Endothelial cell of umbilical vein (primary cell): ENCODE measurements at regions not wholly inside any gene's neighbourhood (a gene's known extent, or its start where the extent isn't known, plus 50 kb on each side); places are given as distances from the start of the nearest gene placed in this dataset.

Experiments
- BruUV-seq: library from RNA; stranded (reverse); fragments of 400-500 nt; replicated peaks from 2 replicates; lab custom pipeline; 2021; lab: Mats Ljungman, UMichigan
- CTCF ChIA-PET: fragments of 300-600, 350-600 bp; sonication (Branson Sonifier 250); formaldehyde crosslinking; loops from one replicate; lab custom pipeline; 2021; ENCODE audit warnings: antibody characterized with exemption, inconsistent platforms; lab: Charles Lee
- POLR2A ChIA-PET: fragments of 300-600, 350-600 bp; sonication (Branson Sonifier 250); formaldehyde crosslinking; loops from one replicate; lab custom pipeline; 2021; ENCODE audit warnings: antibody characterized with exemption, inconsistent platforms; lab: Charles Lee
- DNase-seq: peaks from one replicate; pipeline ENCODE4 v3.0.0-alpha.2; 2011; ENCODE audit warnings: low read depth, low spot score
- FAIRE-seq: peaks from 2 replicates; lab custom pipeline; 2011; peaks lifted over from hg19 to GRCh38; lab: Jason Lieb, UNC
- H2AFZ ChIP-seq: 2 replicates; pipeline ENCODE4 v1.6.0; 2012; ENCODE audit warnings: low read depth, low read length, control low read depth, inconsistent platforms
- H3K27ac ChIP-seq: 2 replicates; pipeline ENCODE4 v1.5.1; 2011; ENCODE audit warnings: low read depth, mild to moderate bottlenecking, control low read depth, low read length, moderate library complexity; ENCODE audit not compliant: insufficient read depth
- H3K27me3 ChIP-seq, 2 experiments: 2 replicates each; pipeline versions ENCODE4 v1.6.0 to v1.6.1; 2011; ENCODE audit warnings: low read length in 2 of 2, mixed read lengths in 1 of 2; ENCODE audit not compliant: control insufficient read depth in 2 of 2, insufficient read depth in 2 of 2
- H3K36me3 ChIP-seq, 2 experiments: 2 replicates in 1 of 2; 3 replicates in 1 of 2; pipeline ENCODE4 v1.5.1; 2011; ENCODE audit warnings: low read length in 2 of 2, mild to moderate bottlenecking in 1 of 2, moderate library complexity in 1 of 2; ENCODE audit not compliant: control insufficient read depth in 2 of 2, insufficient read depth in 2 of 2; ENCODE audit errors: extremely low read depth in 1 of 2
- H3K4me1 ChIP-seq: 3 replicates; pipeline ENCODE4 v1.5.1; 2011; ENCODE audit warnings: mild to moderate bottlenecking, low read length; ENCODE audit not compliant: control insufficient read depth, insufficient read depth; ENCODE audit errors: extremely low read depth
- H3K4me2 ChIP-seq: 2 replicates; pipeline ENCODE4 v1.6.1; 2011; ENCODE audit warnings: low read length, control low read depth, mixed read lengths; ENCODE audit not compliant: insufficient read depth
- H3K4me3 ChIP-seq, 3 experiments: fragments of 200-600 bp in 1 of 3; sonication (generic), shearing (Covaris generic) in 1 of 3; replicated peaks in 1 of 3; 2 replicates each; pipeline ENCODE4 v1.5.1; 2011 to 2016; ENCODE audit warnings: control low read depth in 3 of 3, low read length in 3 of 3, mild to moderate bottlenecking in 2 of 3, inconsistent platforms in 1 of 3, low read depth in 1 of 3, moderate library complexity in 1 of 3; ENCODE audit not compliant: insufficient read depth in 1 of 3
- H3K79me2 ChIP-seq: 2 replicates; pipeline ENCODE4 v1.6.0; 2012; ENCODE audit warnings: low read length, inconsistent platforms; ENCODE audit not compliant: control insufficient read depth, insufficient read depth
- H3K9ac ChIP-seq: replicated peaks from 2 replicates; pipeline ENCODE3; 2011; ENCODE audit warnings: low read length, control low read depth; ENCODE audit not compliant: insufficient read depth; ENCODE audit errors: extremely low read depth
- H3K9me1 ChIP-seq: replicated peaks from 3 replicates; pipeline ENCODE4 v1.6.0; 2011; ENCODE audit warnings: mild to moderate bottlenecking, low read length; ENCODE audit not compliant: control insufficient read depth, insufficient read depth; ENCODE audit errors: extremely low read depth
- H3K9me3 ChIP-seq: replicated peaks from 2 replicates; pipeline ENCODE4 v1.5.1; 2012; ENCODE audit warnings: low read length, inconsistent platforms; ENCODE audit not compliant: control insufficient read depth, insufficient read depth
- H4K20me1 ChIP-seq: replicated peaks from 2 replicates; pipeline ENCODE3; 2011; ENCODE audit warnings: mild to moderate bottlenecking, low read length; ENCODE audit not compliant: control insufficient read depth, insufficient read depth; ENCODE audit errors: extremely low read depth
- EZH2 ChIP-seq: IDR thresholded peaks from 2 replicates; pipeline ENCODE4 v1.6.1; 2012; ENCODE audit warnings: borderline replicate concordance, low read depth, mild to moderate bottlenecking, moderate library complexity, low read length, inconsistent platforms; ENCODE audit not compliant: severe bottlenecking
- FOS ChIP-seq: IDR thresholded peaks from 2 replicates; pipeline ENCODE4 v1.6.1; 2011; ENCODE audit warnings: mild to moderate bottlenecking, low read length, moderate library complexity, borderline replicate concordance; ENCODE audit not compliant: insufficient read depth
- GATA2 ChIP-seq: IDR thresholded peaks from 2 replicates; pipeline ENCODE4 v1.7.0; 2011; ENCODE audit warnings: low read depth, mild to moderate bottlenecking, moderate library complexity, mixed read lengths, low read length; ENCODE audit not compliant: insufficient read length, insufficient read depth
- JUN ChIP-seq: IDR thresholded peaks from 2 replicates; pipeline ENCODE4 v1.6.1; 2011; ENCODE audit warnings: borderline replicate concordance, low read depth; ENCODE audit not compliant: insufficient read length, insufficient read depth
- MYC ChIP-seq: IDR thresholded peaks from one replicate; pipeline ENCODE4 v1.6.1; 2011; ENCODE audit warnings: mild to moderate bottlenecking, low read depth, low read length
- POLR2A ChIP-seq: IDR thresholded peaks from 2 replicates; pipeline ENCODE4 v1.6.1; 2012; ENCODE audit warnings: low read depth, mild to moderate bottlenecking, control low read depth, low read length
- POLR2AphosphoS5 ChIP-seq: IDR thresholded peaks from 2 replicates; pipeline ENCODE4 v1.6.1; 2012; ENCODE audit warnings: low read depth, mild to moderate bottlenecking, control low read depth, low read length, moderate library complexity; ENCODE audit not compliant: insufficient read depth
- dilution Hi-C: fragments of 300-500 bp; cut with MboI; formaldehyde crosslinking; loops from one replicate; pipeline ENCODE4 v1.15.0; 2019; ENCODE audit warnings: low sequenced_read_pairs; ENCODE audit not compliant: extremely low pct_ligation_motif_present
- intact Hi-C: fragments of 100-400 bp; cut with micrococcal nuclease; formaldehyde crosslinking; loops from one replicate; pipeline ENCODE4 v1.10.0; 2022
- TF ChIP-seq, protein P1 (sequence below), 2 donors: IDR thresholded peaks; 1 replicate in 1 of 2; 2 replicates in 1 of 2; pipeline ENCODE4 v1.5.1; 2011; ENCODE audit warnings: low read length in 2 of 2, mild to moderate bottlenecking in 2 of 2, moderate library complexity in 2 of 2, control low read depth in 1 of 2, inconsistent platforms in 1 of 2, low read depth in 1 of 2; ENCODE audit not compliant: insufficient read depth in 1 of 2; ENCODE audit errors: extremely low read depth in 1 of 2
- TF ChIP-seq, protein P2 (sequence below): IDR thresholded peaks from 2 replicates; pipeline ENCODE4 v1.6.1; 2011; ENCODE audit not compliant: insufficient read depth, insufficient read length

- no peaks in the 10 kb centered on the region for H3K79me2 ChIP-seq
- H3K9ac ChIP-seq = no peak overlapping the region
- FAIRE-seq (no peak), DNase-seq (no peak)
- ChIA-PET POLR2A (no interaction called here), CTCF (interaction anchor here (1.0 kb wide), 1 partner anchor 24 kb away, joined by 3 read pairs; no protein-coding TSS in a partner anchor)
- H3K27ac ChIP-seq = no peak overlapping the region
- intact Hi-C loops (no loop called here), dilution Hi-C loops (no loop called here)
- no peaks in the 10 kb centered on the region for H3K9me3 ChIP-seq
- no peak overlapping the region for H2AFZ ChIP-seq
- H3K4me1 ChIP-seq = no peaks in the 10 kb centered on the region
- BruUV-seq = no TSS peak
- H3K27me3 ChIP-seq = no peaks in the 10 kb centered on the region
- TF ChIP-seq MYC (no peak), JUN (no peak), EZH2 (no peak)
- TF ChIP-seq, protein P1, sequence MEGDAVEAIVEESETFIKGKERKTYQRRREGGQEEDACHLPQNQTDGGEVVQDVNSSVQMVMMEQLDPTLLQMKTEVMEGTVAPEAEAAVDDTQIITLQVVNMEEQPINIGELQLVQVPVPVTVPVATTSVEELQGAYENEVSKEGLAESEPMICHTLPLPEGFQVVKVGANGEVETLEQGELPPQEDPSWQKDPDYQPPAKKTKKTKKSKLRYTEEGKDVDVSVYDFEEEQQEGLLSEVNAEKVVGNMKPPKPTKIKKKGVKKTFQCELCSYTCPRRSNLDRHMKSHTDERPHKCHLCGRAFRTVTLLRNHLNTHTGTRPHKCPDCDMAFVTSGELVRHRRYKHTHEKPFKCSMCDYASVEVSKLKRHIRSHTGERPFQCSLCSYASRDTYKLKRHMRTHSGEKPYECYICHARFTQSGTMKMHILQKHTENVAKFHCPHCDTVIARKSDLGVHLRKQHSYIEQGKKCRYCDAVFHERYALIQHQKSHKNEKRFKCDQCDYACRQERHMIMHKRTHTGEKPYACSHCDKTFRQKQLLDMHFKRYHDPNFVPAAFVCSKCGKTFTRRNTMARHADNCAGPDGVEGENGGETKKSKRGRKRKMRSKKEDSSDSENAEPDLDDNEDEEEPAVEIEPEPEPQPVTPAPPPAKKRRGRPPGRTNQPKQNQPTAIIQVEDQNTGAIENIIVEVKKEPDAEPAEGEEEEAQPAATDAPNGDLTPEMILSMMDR (IDR thresholded peaks at IDR 0.05; ENCODE audit: extremely low read depth in 1 of 2, insufficient read depth in 1 of 2, low read depth in 1 of 2, low read length in 2 of 2) = no peak
- TF ChIP-seq, protein P2, sequence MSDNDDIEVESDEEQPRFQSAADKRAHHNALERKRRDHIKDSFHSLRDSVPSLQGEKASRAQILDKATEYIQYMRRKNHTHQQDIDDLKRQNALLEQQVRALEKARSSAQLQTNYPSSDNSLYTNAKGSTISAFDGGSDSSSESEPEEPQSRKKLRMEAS = no peak
- no peak overlapping the region for H3K4me2 ChIP-seq
- no peaks in the 10 kb centered on the region for H4K20me1 ChIP-seq
- no peak overlapping the region for H3K4me3 ChIP-seq
- H3K9me1 ChIP-seq = no peaks in the 10 kb centered on the region
- H3K36me3 ChIP-seq = no peaks in the 10 kb centered on the region
These were observed 64.5 kb upstream of the WDFY2 start for GRCh38 chr13:51519771-51520216.

GRCh38 chr13:51520524-51520923 lies 63.7 kb upstream of the WDFY2 start:
- H3K9me1 ChIP-seq = no peaks in the 10 kb centered on the region
- ChIA-PET POLR2A (no interaction called here), CTCF (interaction anchor here (1.0 kb wide), 1 partner anchor 23 kb away, joined by 3 read pairs; no protein-coding TSS in a partner anchor)
- no peak overlapping the region for H3K4me3 ChIP-seq
- no peak overlapping the region for H3K4me2 ChIP-seq
- no peaks in the 10 kb centered on the region for H3K79me2 ChIP-seq
- FAIRE-seq (no peak), DNase-seq (no peak)
- no TSS peak for BruUV-seq
- no peaks in the 10 kb centered on the region for H4K20me1 ChIP-seq
- H2AFZ ChIP-seq = no peak overlapping the region
- no peaks in the 10 kb centered on the region for H3K36me3 ChIP-seq
- no peak overlapping the region for H3K27ac ChIP-seq
- H3K9ac ChIP-seq = no peak overlapping the region
- dilution Hi-C loops (no loop called here), intact Hi-C loops (no loop called here)
- TF ChIP-seq POLR2A (no peak), GATA2 (no peak), POLR2AphosphoS5 (no peak), MYC (no peak), FOS (no peak), EZH2 (no peak), JUN (no peak)
- TF ChIP-seq, protein P1 (IDR thresholded peaks at IDR 0.05; ENCODE audit: extremely low read depth in 1 of 2, insufficient read depth in 1 of 2, low read depth in 1 of 2, low read length in 2 of 2) = no peak
- TF ChIP-seq, protein P2 = no peak
- H3K4me1 ChIP-seq = no peaks in the 10 kb centered on the region
- H3K9me3 ChIP-seq = no peaks in the 10 kb centered on the region
- H3K27me3 ChIP-seq = no peaks in the 10 kb centered on the region
